ENCODE measurements at regions not wholly inside any gene's neighbourhood (a gene's known extent, or its start where the extent isn't known, plus 50 kb on each side); places are given as distances from the start of the nearest gene placed in this dataset.

GRCh38 chr5:110250755-110251154 is 475.7 kb downstream of the TMEM232 start (continued):
- TF ChIP-seq POLR2AphosphoS5 (IDR thresholded peaks at IDR 0.05; ENCODE audit: low read depth) (no peak), CREB1 (CRISPR knock-in tag; IDR thresholded peaks at IDR 0.05; ENCODE audit: low read depth) (no peak), ZNF331 (CRISPR knock-in tag; IDR thresholded peaks at IDR 0.05; ENCODE audit: low read depth) (no peak), STAT1 (IDR thresholded peaks at IDR 0.05; ENCODE audit: unreplicated experiment) (no peak), REST (IDR thresholded peaks at IDR 0.05; ENCODE audit: unreplicated experiment) (no peak), NANOG (IDR thresholded peaks at IDR 0.05; ENCODE audit: borderline replicate concordance) (no peak), EZH2phosphoT487 (IDR thresholded peaks at IDR 0.05; ENCODE audit: unreplicated experiment) (no peak)

DNA sequence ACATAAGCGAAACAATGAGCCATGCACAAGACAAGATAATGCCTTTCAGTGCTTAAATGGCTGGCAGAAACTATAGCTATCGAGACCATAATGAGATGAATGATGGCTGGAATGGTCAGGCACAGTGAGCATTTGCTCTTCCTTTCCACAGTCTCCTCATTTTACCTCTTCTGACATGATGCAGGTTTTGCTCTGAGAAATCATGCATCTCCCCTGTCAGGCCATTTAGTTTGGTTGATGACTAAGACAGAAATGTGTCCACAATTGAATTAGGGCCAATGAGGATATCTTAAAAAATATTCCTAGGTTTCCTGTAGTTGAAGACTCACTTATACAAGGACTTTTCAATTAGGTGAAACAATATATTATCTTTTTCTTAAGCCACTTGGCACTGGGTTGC is 475.1 kb downstream of the TMEM232 start:
- Mint-ChIP-seq H3K36me3 (ENCODE audit: low read depth) (no peaks in the 10 kb centered on the region), H3K9me3 (no peaks in the 10 kb centered on the region), H3K27me3 (ENCODE audit: insufficient read depth, low read depth, poor library complexity) (no peaks in the 10 kb centered on the region), H3K4me3 (no peak overlapping the region), H3K4me1 (peaks cover 17% of the 10 kb centered on the region), H3K27ac (no peak overlapping the region)
- Histone ChIP-seq H3K9me2 (ENCODE audit: insufficient read depth) (no peaks in the 10 kb centered on the region), H3K4me1 (ENCODE audit: insufficient read depth) (no peaks in the 10 kb centered on the region; the same call in 1 of the 2 replicates), H4K20me1 (replicated peaks; ENCODE audit: insufficient read depth) (no peaks in the 10 kb centered on the region), H2AFZ (no peak overlapping the region), H3K36me3 (ENCODE audit: insufficient read depth) (no peaks in the 10 kb centered on the region), H3K27me3 (ENCODE audit: insufficient read depth) (no peaks in the 10 kb centered on the region), H3K4me3 (no peak overlapping the region), H3F3A (replicated peaks; ENCODE audit: low read depth) (no peaks in the 10 kb centered on the region), H3K27ac (ENCODE audit: low read depth) (no peak overlapping the region), H3K4me2 (no peak overlapping the region), H3K79me2 (replicated peaks; ENCODE audit: insufficient read depth) (no peaks in the 10 kb centered on the region)
- no peak for ATAC-seq
- no peak for DNase-seq (ENCODE audit: low spot score)
- TF ChIP-seq STAT1 (IDR thresholded peaks at IDR 0.05; ENCODE audit: unreplicated experiment) (no peak), CTCF (conservative IDR thresholded peaks at IDR 0.05; ENCODE audit: low read depth in 2 of 2) (no peak), EZH2 (IDR thresholded peaks at IDR 0.05; ENCODE audit: low read depth, unreplicated experiment) (no peak), ZNF331 (CRISPR knock-in tag; IDR thresholded peaks at IDR 0.05; ENCODE audit: low read depth) (no peak), CREB1 (CRISPR knock-in tag; IDR thresholded peaks at IDR 0.05; ENCODE audit: low read depth) (no peak)
- TF ChIP-seq, protein P1, sequence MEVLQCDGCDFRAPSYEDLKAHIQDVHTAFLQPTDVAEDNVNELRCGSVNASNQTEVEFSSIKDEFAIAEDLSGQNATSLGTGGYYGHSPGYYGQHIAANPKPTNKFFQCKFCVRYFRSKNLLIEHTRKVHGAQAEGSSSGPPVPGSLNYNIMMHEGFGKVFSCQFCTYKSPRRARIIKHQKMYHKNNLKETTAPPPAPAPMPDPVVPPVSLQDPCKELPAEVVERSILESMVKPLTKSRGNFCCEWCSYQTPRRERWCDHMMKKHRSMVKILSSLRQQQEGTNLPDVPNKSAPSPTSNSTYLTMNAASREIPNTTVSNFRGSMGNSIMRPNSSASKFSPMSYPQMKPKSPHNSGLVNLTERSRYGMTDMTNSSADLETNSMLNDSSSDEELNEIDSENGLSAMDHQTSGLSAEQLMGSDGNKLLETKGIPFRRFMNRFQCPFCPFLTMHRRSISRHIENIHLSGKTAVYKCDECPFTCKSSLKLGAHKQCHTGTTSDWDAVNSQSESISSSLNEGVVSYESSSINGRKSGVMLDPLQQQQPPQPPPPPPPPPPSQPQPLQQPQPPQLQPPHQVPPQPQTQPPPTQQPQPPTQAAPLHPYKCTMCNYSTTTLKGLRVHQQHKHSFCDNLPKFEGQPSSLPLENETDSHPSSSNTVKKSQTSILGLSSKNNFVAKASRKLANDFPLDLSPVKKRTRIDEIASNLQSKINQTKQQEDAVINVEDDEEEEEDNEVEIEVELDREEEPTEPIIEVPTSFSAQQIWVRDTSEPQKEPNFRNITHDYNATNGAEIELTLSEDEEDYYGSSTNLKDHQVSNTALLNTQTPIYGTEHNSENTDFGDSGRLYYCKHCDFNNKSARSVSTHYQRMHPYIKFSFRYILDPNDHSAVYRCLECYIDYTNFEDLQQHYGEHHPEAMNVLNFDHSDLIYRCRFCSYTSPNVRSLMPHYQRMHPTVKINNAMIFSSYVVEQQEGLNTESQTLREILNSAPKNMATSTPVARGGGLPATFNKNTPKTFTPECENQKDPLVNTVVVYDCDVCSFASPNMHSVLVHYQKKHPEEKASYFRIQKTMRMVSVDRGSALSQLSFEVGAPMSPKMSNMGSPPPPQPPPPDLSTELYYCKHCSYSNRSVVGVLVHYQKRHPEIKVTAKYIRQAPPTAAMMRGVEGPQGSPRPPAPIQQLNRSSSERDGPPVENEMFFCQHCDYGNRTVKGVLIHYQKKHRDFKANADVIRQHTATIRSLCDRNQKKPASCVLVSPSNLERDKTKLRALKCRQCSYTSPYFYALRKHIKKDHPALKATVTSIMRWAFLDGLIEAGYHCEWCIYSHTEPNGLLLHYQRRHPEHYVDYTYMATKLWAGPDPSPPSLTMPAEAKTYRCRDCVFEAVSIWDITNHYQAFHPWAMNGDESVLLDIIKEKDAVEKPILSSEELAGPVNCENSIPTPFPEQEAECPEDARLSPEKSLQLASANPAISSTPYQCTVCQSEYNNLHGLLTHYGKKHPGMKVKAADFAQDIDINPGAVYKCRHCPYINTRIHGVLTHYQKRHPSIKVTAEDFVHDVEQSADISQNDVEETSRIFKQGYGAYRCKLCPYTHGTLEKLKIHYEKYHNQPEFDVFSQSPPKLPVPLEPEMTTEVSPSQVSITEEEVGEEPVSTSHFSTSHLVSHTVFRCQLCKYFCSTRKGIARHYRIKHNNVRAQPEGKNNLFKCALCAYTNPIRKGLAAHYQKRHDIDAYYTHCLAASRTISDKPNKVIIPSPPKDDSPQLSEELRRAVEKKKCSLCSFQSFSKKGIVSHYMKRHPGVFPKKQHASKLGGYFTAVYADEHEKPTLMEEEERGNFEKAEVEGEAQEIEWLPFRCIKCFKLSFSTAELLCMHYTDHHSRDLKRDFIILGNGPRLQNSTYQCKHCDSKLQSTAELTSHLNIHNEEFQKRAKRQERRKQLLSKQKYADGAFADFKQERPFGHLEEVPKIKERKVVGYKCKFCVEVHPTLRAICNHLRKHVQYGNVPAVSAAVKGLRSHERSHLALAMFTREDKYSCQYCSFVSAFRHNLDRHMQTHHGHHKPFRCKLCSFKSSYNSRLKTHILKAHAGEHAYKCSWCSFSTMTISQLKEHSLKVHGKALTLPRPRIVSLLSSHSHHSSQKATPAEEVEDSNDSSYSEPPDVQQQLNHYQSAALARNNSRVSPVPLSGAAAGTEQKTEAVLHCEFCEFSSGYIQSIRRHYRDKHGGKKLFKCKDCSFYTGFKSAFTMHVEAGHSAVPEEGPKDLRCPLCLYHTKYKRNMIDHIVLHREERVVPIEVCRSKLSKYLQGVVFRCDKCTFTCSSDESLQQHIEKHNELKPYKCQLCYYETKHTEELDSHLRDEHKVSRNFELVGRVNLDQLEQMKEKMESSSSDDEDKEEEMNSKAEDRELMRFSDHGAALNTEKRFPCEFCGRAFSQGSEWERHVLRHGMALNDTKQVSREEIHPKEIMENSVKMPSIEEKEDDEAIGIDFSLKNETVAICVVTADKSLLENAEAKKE (CRISPR knock-in tag; IDR thresholded peaks at IDR 0.05), result no peak
- TF ChIP-seq, protein P2, sequence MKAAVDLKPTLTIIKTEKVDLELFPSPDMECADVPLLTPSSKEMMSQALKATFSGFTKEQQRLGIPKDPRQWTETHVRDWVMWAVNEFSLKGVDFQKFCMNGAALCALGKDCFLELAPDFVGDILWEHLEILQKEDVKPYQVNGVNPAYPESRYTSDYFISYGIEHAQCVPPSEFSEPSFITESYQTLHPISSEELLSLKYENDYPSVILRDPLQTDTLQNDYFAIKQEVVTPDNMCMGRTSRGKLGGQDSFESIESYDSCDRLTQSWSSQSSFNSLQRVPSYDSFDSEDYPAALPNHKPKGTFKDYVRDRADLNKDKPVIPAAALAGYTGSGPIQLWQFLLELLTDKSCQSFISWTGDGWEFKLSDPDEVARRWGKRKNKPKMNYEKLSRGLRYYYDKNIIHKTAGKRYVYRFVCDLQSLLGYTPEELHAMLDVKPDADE (IDR thresholded peaks at IDR 0.05), result no peak

All from GM23338 (cell line).